ENCODE measurements at regions not wholly inside any gene's neighbourhood (a gene's known extent, or its start where the extent isn't known, plus 50 kb on each side); places are given as distances from the start of the nearest gene placed in this dataset.

DNA sequence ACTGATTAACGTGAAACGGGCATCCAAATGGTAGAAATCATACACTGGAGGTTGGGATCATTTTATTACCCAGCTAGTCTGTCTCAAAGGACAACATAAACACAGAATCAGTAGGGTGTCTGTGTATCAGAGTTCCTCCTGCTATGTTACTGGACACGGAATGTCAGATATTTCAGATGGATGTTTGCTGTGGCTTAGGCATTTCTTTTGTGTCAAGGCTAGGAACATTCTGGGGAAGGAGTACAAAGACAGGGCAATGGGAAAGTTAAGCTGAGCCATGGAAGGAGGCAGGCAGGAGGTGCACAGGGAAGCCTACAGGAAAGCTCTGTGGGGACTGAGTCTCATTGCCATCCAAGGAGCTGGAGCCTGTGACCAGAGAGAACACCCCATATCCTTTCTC is 254.6 kb downstream of the C12orf75 start:
- H3K36me3 ChIP-seq (ENCODE audit: control insufficient read depth, insufficient read depth, low read length), result no peaks in the 10 kb centered on the region
- H3K27ac ChIP-seq (ENCODE audit: low read length), result no peak overlapping the region
- TF ChIP-seq CTCF (IDR thresholded peaks at IDR 0.05), result no peak
- H3K4me3 ChIP-seq (ENCODE audit: low read length), result no peak overlapping the region
- Mint-ChIP-seq H3K27me3 (ENCODE audit: low read depth in 2 of 2) (peaks cover 0 to 4% of the 10 kb centered on the region in 2 donors), H3K4me1 (no peaks in the 10 kb centered on the region), H3K4me3 (no peak overlapping the region), H3K9me3 (no peaks in the 10 kb centered on the region), H3K36me3 (no peaks in the 10 kb centered on the region), H3K27ac (no peak overlapping the region)
- H3K4me1 ChIP-seq (ENCODE audit: control insufficient read depth, insufficient read depth, low read length), result no peaks in the 10 kb centered on the region
- intact Hi-C loops (cut with micrococcal nuclease), result no loop called here
- 89% methylated on average over 3 of the region's 3 CpGs for WGBS (ENCODE audit: insufficient coverage)
- H3K9me3 ChIP-seq (ENCODE audit: control insufficient read depth, insufficient read depth, low read length), result no peaks in the 10 kb centered on the region
- DNase-seq (no peak), ATAC-seq (no peak)
- no peaks in the 10 kb centered on the region for H3K27me3 ChIP-seq (ENCODE audit: control insufficient read depth, insufficient read depth, low read length)

- no peaks in the 10 kb centered on the region for H3K9me3 Mint-ChIP-seq
- intact Hi-C loops (cut with micrococcal nuclease), result no loop called here
- no peak for TF ChIP-seq CTCF (IDR thresholded peaks at IDR 0.05)
- no peaks in the 10 kb centered on the region for H3K9me3 ChIP-seq (ENCODE audit: control insufficient read depth, insufficient read depth, low read length)
- ATAC-seq (no peak), DNase-seq (no peak)
- no peaks in the 10 kb centered on the region for H3K36me3 Mint-ChIP-seq
- no peaks in the 10 kb centered on the region for H3K27me3 ChIP-seq (ENCODE audit: control insufficient read depth, insufficient read depth, low read length)
- no peaks in the 10 kb centered on the region for H3K4me1 ChIP-seq (ENCODE audit: control insufficient read depth, insufficient read depth, low read length)
- H3K4me3 ChIP-seq (ENCODE audit: low read length), result no peak overlapping the region
- peaks cover 0 to 4% of the 10 kb centered on the region in 2 donors for H3K27me3 Mint-ChIP-seq (ENCODE audit: low read depth in 2 of 2)
- no peak overlapping the region for H3K4me3 Mint-ChIP-seq
- no peaks in the 10 kb centered on the region for H3K36me3 ChIP-seq (ENCODE audit: control insufficient read depth, insufficient read depth, low read length)
- WGBS (ENCODE audit: insufficient coverage), result 34% methylated on average over 5 of the region's 5 CpGs
- no peak overlapping the region for H3K27ac Mint-ChIP-seq
- H3K27ac ChIP-seq (ENCODE audit: low read length), result no peak overlapping the region
- H3K4me1 Mint-ChIP-seq, result no peaks in the 10 kb centered on the region
Measured at GRCh38 chr12:105587237-105587636, 256.7 kb downstream of the C12orf75 start.

DNA sequence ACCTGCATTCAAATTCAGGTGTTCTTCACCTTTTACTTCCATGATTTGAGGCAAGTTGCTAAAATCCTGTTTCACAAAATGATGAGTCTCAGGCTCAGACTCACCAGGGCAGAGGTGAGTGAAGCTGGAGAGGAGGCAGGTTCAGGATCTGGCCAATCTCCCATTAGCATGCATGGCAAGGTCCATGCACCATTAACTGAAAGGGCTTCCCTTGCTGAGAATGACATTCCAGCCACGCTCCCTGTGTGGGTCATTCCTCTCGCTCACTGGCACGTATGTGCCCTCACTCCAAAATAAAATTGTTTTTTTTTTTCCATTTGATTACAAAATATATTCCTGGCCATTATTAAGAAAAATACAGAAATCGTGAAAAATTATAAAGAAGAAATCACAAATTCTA is 257.6 kb downstream of the C12orf75 start:
- H3K9me3 Mint-ChIP-seq, result no peaks in the 10 kb centered on the region

More for the DNA sequence above, 257.6 kb downstream of the C12orf75 start:
- no peaks in the 10 kb centered on the region for H3K4me1 ChIP-seq (ENCODE audit: control insufficient read depth, insufficient read depth, low read length)
- intact Hi-C loops (cut with micrococcal nuclease), result no loop called here
- H3K27ac Mint-ChIP-seq, result no peak overlapping the region
- ATAC-seq (no peak), DNase-seq (no peak)
- H3K36me3 Mint-ChIP-seq, result no peaks in the 10 kb centered on the region
- no peaks in the 10 kb centered on the region for H3K27me3 ChIP-seq (ENCODE audit: control insufficient read depth, insufficient read depth, low read length)
- WGBS (ENCODE audit: insufficient coverage), result 85% methylated on average over 3 of the region's 4 CpGs
- no peaks in the 10 kb centered on the region for H3K36me3 ChIP-seq (ENCODE audit: control insufficient read depth, insufficient read depth, low read length)
- H3K27ac ChIP-seq (ENCODE audit: low read length), result no peak overlapping the region
- no peak overlapping the region for H3K4me3 Mint-ChIP-seq
- no peak for TF ChIP-seq CTCF (IDR thresholded peaks at IDR 0.05)
- H3K9me3 ChIP-seq (ENCODE audit: control insufficient read depth, insufficient read depth, low read length), result no peaks in the 10 kb centered on the region
- peaks cover 0 to 4% of the 10 kb centered on the region in 2 donors for H3K27me3 Mint-ChIP-seq (ENCODE audit: low read depth in 2 of 2)
- no peak overlapping the region for H3K4me3 ChIP-seq (ENCODE audit: low read length)
- H3K4me1 Mint-ChIP-seq, result no peaks in the 10 kb centered on the region

Data from natural killer cell (primary cell).